Liver (tissue), 7 donors: ENCODE measurements at regions not wholly inside any gene's neighbourhood (a gene's known extent, or its start where the extent isn't known, plus 50 kb on each side); places are given as distances from the start of the nearest gene placed in this dataset.

Experiments used
- DNase-seq: peaks from one replicate; pipeline ENCODE4 v3.0.0-alpha.2; 2017; ENCODE audit warnings: low spot score
- H3K27ac ChIP-seq, 2 donors: one replicate each; pipeline ENCODE4 v1.7.0; 2013; ENCODE audit warnings: inconsistent platforms in 2 of 2, low read length in 2 of 2, control low read depth in 1 of 2, low read depth in 1 of 2, mild to moderate bottlenecking in 1 of 2
- H3K27me3 ChIP-seq, 4 donors: one replicate each; pipeline versions ENCODE4 v1.6.1 to v1.7.0; 2013; ENCODE audit warnings: low read length in 3 of 4, inconsistent platforms in 1 of 4, mild to moderate bottlenecking in 1 of 4, moderate library complexity in 1 of 4; ENCODE audit not compliant: control insufficient read depth in 4 of 4, insufficient read depth in 4 of 4
- H3K36me3 ChIP-seq, 4 donors: one replicate each; pipeline versions ENCODE4 v1.6.1 to v1.7.0; 2013; ENCODE audit warnings: low read length in 3 of 4, mild to moderate bottlenecking in 3 of 4, low read depth in 1 of 4, moderate library complexity in 1 of 4; ENCODE audit not compliant: control insufficient read depth in 4 of 4, insufficient read depth in 3 of 4
- H3K4me1 ChIP-seq, 4 donors: one replicate each; pipeline versions ENCODE4 v1.6.1 to v1.7.0; 2013; ENCODE audit warnings: low read length in 3 of 4, mild to moderate bottlenecking in 3 of 4, moderate library complexity in 1 of 4; ENCODE audit not compliant: control insufficient read depth in 4 of 4, insufficient read depth in 4 of 4
- H3K4me3 ChIP-seq, 3 donors: one replicate each; pipeline versions ENCODE4 v1.6.1 to v1.7.0; 2013; ENCODE audit warnings: low read length in 3 of 3, control low read depth in 1 of 3, low read depth in 1 of 3, mild to moderate bottlenecking in 1 of 3
- H3K9ac ChIP-seq, 2 donors: one replicate each; pipeline ENCODE4 v1.7.0; 2013; ENCODE audit warnings: low read length in 2 of 2, mild to moderate bottlenecking in 2 of 2, moderate library complexity in 2 of 2, control low read depth in 1 of 2, low read depth in 1 of 2
- H3K9me3 ChIP-seq, 4 donors: one replicate each; pipeline versions ENCODE4 v1.6.1 to v1.7.0; 2013; ENCODE audit warnings: low read length in 3 of 4; ENCODE audit not compliant: control insufficient read depth in 4 of 4
- ATF3 ChIP-seq: IDR thresholded peaks from 2 replicates; pipeline ENCODE4 v1.6.1; 2016; ENCODE audit warnings: antibody characterized with exemption
- EGR1 ChIP-seq, 2 donors: IDR thresholded peaks; 2 replicates each; pipeline ENCODE4 v1.6.1; 2016 to 2018; ENCODE audit warnings: antibody characterized with exemption in 2 of 2, low read depth in 2 of 2
- FOXA1 ChIP-seq: IDR thresholded peaks from 2 replicates; pipeline ENCODE4 v1.6.1; 2016; ENCODE audit warnings: antibody characterized with exemption
- FOXA2 ChIP-seq: IDR thresholded peaks from 2 replicates; pipeline ENCODE4 v1.6.1; 2016; ENCODE audit warnings: antibody characterized with exemption
- GABPA ChIP-seq, 2 donors: IDR thresholded peaks in 1 of 2; conservative IDR thresholded peaks in 1 of 2; 2 replicates each; pipeline ENCODE4 v1.6.1; 2016; ENCODE audit warnings: antibody characterized with exemption in 2 of 2, mild to moderate bottlenecking in 1 of 2, moderate library complexity in 1 of 2
- HNF4A ChIP-seq, 2 donors: conservative IDR thresholded peaks; 2 replicates each; pipeline ENCODE4 v1.6.1; 2016; ENCODE audit warnings: antibody characterized with exemption in 2 of 2, mild to moderate bottlenecking in 2 of 2
- HNF4G ChIP-seq: IDR thresholded peaks from 2 replicates; pipeline ENCODE4 v1.6.1; 2016; ENCODE audit warnings: antibody characterized with exemption
- JUND ChIP-seq, 2 donors: IDR thresholded peaks; 2 replicates each; pipeline ENCODE4 v1.6.1; 2016; ENCODE audit warnings: antibody characterized with exemption in 2 of 2
- MAX ChIP-seq: IDR thresholded peaks from 2 replicates; pipeline ENCODE4 v1.6.1; 2016; ENCODE audit warnings: antibody characterized with exemption
- NR2F2 ChIP-seq: IDR thresholded peaks from 2 replicates; pipeline ENCODE4 v1.6.1; 2016; ENCODE audit warnings: antibody characterized with exemption
- RAD21 ChIP-seq, 2 donors: IDR thresholded peaks; 2 replicates each; pipeline ENCODE4 v1.6.1; 2016; ENCODE audit warnings: antibody characterized with exemption in 2 of 2, mild to moderate bottlenecking in 2 of 2
- REST ChIP-seq: IDR thresholded peaks from 2 replicates; pipeline ENCODE4 v1.6.1; 2016; ENCODE audit warnings: antibody characterized with exemption, mild to moderate bottlenecking
- RXRA ChIP-seq, 2 donors: IDR thresholded peaks; 2 replicates each; pipeline ENCODE4 v1.6.1; 2017 to 2018; ENCODE audit warnings: antibody characterized with exemption in 2 of 2, mild to moderate bottlenecking in 1 of 2
- SP1 ChIP-seq: IDR thresholded peaks from 2 replicates; pipeline ENCODE4 v1.6.1; 2018; ENCODE audit warnings: antibody characterized with exemption, mild to moderate bottlenecking
- TAF1 ChIP-seq: conservative IDR thresholded peaks from 2 replicates; pipeline ENCODE4 v1.6.1; 2016; ENCODE audit warnings: antibody characterized with exemption, mild to moderate bottlenecking
- YY1 ChIP-seq: IDR thresholded peaks from 2 replicates; pipeline ENCODE4 v1.6.1; 2016; ENCODE audit warnings: antibody characterized with exemption, mild to moderate bottlenecking
- ZBTB33 ChIP-seq: IDR thresholded peaks from 2 replicates; pipeline ENCODE4 v1.6.1; 2016; ENCODE audit warnings: antibody characterized with exemption
- WGBS: extraction: QIAGEN DNeasy Blood & Tissue Kit; methylation state at CpG from one replicate; pipeline ENCODE4 v1.1.7; 2013; 5-methylcytosine and 5-hydroxymethylcytosine counted together
- donor health status: healthy.
- donor health status: healthy.
- donor health status: healthy.
- donor health status: healthy.

- no peak overlapping the region for H3K27ac ChIP-seq
- WGBS: 93% methylated on average over 7 of the region's 7 CpGs
Observed at GRCh38 chr1:43057567-43057966, 98.9 kb upstream of the SLC2A1 start.

GRCh38 chr1:43056981-43057391 lies 98.3 kb upstream of the SLC2A1 start:
- no peak for DNase-seq
- H3K27ac ChIP-seq: no peak overlapping the region
- WGBS: 62% methylated on average over 4 of the region's 4 CpGs
- no peak for TF ChIP-seq SP1
- no peak for TF ChIP-seq TAF1
- no peak for TF ChIP-seq JUND (IDR thresholded peaks at IDR 0.05)
- no peak for TF ChIP-seq HNF4G
- no peak for TF ChIP-seq ATF3
- TF ChIP-seq FOXA2: no peak
- TF ChIP-seq EGR1 (IDR thresholded peaks at IDR 0.05; ENCODE audit: low read depth in 2 of 2): no peak
- no peak for TF ChIP-seq GABPA (IDR thresholded peaks at IDR 0.05 in 1 of 2, conservative IDR thresholded peaks at IDR 0.05 in 1 of 2)
- TF ChIP-seq FOXA1: no peak
- no peak for TF ChIP-seq RXRA (IDR thresholded peaks at IDR 0.05)
- TF ChIP-seq RAD21 (IDR thresholded peaks at IDR 0.05): no peak

More at GRCh38 chr1:43057567-43057966, 98.9 kb upstream of the SLC2A1 start:
- Histone ChIP-seq H3K9ac (no peak overlapping the region), H3K36me3 (no peaks in the 10 kb centered on the region), H3K4me3 (no peak overlapping the region), H3K27me3 (no peaks in the 10 kb centered on the region), H3K9me3 (no peaks in the 10 kb centered on the region), H3K4me1 (no peaks in the 10 kb centered on the region)
- TF ChIP-seq GABPA (IDR thresholded peaks at IDR 0.05 in 1 of 2, conservative IDR thresholded peaks at IDR 0.05 in 1 of 2) (no peak), SP1 (no peak), YY1 (no peak), FOXA1 (no peak), MAX (no peak), HNF4A (conservative IDR thresholded peaks at IDR 0.05) (no peak), RAD21 (IDR thresholded peaks at IDR 0.05) (no peak), ZBTB33 (no peak), EGR1 (IDR thresholded peaks at IDR 0.05; ENCODE audit: low read depth in 2 of 2) (no peak), JUND (IDR thresholded peaks at IDR 0.05) (no peak), ATF3 (no peak), FOXA2 (no peak), HNF4G (no peak), TAF1 (no peak), NR2F2 (no peak), RXRA (IDR thresholded peaks at IDR 0.05) (no peak), REST (no peak)
- no peak for DNase-seq

More at GRCh38 chr1:43056981-43057391, 98.3 kb upstream of the SLC2A1 start:
- Histone ChIP-seq H3K27me3 (no peaks in the 10 kb centered on the region), H3K4me1 (no peaks in the 10 kb centered on the region), H3K9ac (no peak overlapping the region), H3K4me3 (no peak overlapping the region), H3K36me3 (no peaks in the 10 kb centered on the region), H3K9me3 (no peaks in the 10 kb centered on the region)
